Suprapubic skin (tissue), 4 donors: ENCODE measurements at regions not wholly inside any gene's neighbourhood (a gene's known extent, or its start where the extent isn't known, plus 50 kb on each side); places are given as distances from the start of the nearest gene placed in this dataset.

Experiments
- DNase-seq, 2 donors: peaks; one replicate each; pipeline ENCODE4 v3.0.0-alpha.2; 2019; ENCODE audit warnings: low spot score in 2 of 2
- H3K27ac ChIP-seq: fragments of 200-600 bp; sonication (generic); one replicate; pipeline ENCODE4 v1.5.1; 2019
- H3K27me3 ChIP-seq: fragments of 200-600 bp; sonication (generic); one replicate; pipeline ENCODE4 v1.5.1; 2019
- H3K36me3 ChIP-seq: fragments of 200-600 bp; sonication (generic); one replicate; pipeline ENCODE4 v1.5.1; 2019
- H3K4me1 ChIP-seq: fragments of 200-600 bp; sonication (generic); one replicate; pipeline ENCODE4 v1.5.1; 2019
- H3K4me3 ChIP-seq: fragments of 200-600 bp; sonication (generic); one replicate; pipeline ENCODE4 v1.5.1; 2019; ENCODE audit warnings: mild to moderate bottlenecking
- H3K9me3 ChIP-seq: fragments of 200-600 bp; sonication (generic); one replicate; pipeline ENCODE4 v1.5.1; 2019
- CTCF ChIP-seq, 2 donors: fragments of 200-600 bp in 1 of 2; fragments of 450-650 bp in 1 of 2; sonication (generic) in 1 of 2; IDR thresholded peaks; one replicate each; pipeline ENCODE4 v1.5.1; 2016 to 2019; ENCODE audit warnings: antibody characterized with exemption in 2 of 2, mild to moderate bottlenecking in 1 of 2, moderate library complexity in 1 of 2
- EP300 ChIP-seq: sonication (generic); formaldehyde crosslinking; IDR thresholded peaks from one replicate; pipeline ENCODE4 v1.6.1; 2017; ENCODE audit warnings: antibody characterized with exemption
- POLR2A ChIP-seq, 2 donors: fragments of 450-650 bp; IDR thresholded peaks; one replicate each; pipeline ENCODE4 v1.6.1; 2017; ENCODE audit warnings: antibody characterized with exemption in 2 of 2, mild to moderate bottlenecking in 2 of 2, moderate library complexity in 2 of 2
- POLR2AphosphoS5 ChIP-seq, 3 donors: sonication (generic); formaldehyde crosslinking; IDR thresholded peaks; one replicate each; pipeline ENCODE4 v1.6.1; 2017; ENCODE audit warnings: antibody characterized with exemption in 3 of 3
- WGBS: methylation state at CpG from one replicate; pipeline ENCODE4 v1.1.5; 2018; 5-methylcytosine and 5-hydroxymethylcytosine counted together

- Histone ChIP-seq H3K4me1 (no peaks in the 10 kb centered on the region), H3K9me3 (no peaks in the 10 kb centered on the region), H3K27me3 (no peaks in the 10 kb centered on the region), H3K27ac (no peak overlapping the region), H3K4me3 (no peak overlapping the region), H3K36me3 (no peaks in the 10 kb centered on the region)
- TF ChIP-seq CTCF (IDR thresholded peaks at IDR 0.05), result no peak
- TF ChIP-seq POLR2A (IDR thresholded peaks at IDR 0.05), result no peak
- no peak for TF ChIP-seq EP300
- DNase-seq, result no peak
- WGBS, result 58% methylated on average over 2 of the region's 2 CpGs
These were observed 178.4 kb downstream of the KCNE4 start for GRCh38 chr2:223230352-223230751.

- 42% methylated on average over 1 of the region's 1 CpG for WGBS
- no peaks in the 10 kb centered on the region for H3K4me1 ChIP-seq
- DNase-seq, result no peak
- H3K27ac ChIP-seq, result no peak overlapping the region
- no peak overlapping the region for H3K4me3 ChIP-seq
- no peaks in the 10 kb centered on the region for H3K36me3 ChIP-seq
- no peaks in the 10 kb centered on the region for H3K27me3 ChIP-seq
- no peaks in the 10 kb centered on the region for H3K9me3 ChIP-seq
- no peak for TF ChIP-seq EP300
- no peak for TF ChIP-seq CTCF (IDR thresholded peaks at IDR 0.05)
- no peak for TF ChIP-seq POLR2A (IDR thresholded peaks at IDR 0.05)
- no peak for TF ChIP-seq POLR2AphosphoS5 (IDR thresholded peaks at IDR 0.05)
These were observed 180.3 kb downstream of the KCNE4 start for GRCh38 chr2:223232285-223232684.

GRCh38 chr2:223232896-223233295, 180.9 kb downstream of the KCNE4 start:
- Histone ChIP-seq H3K36me3 (no peaks in the 10 kb centered on the region), H3K27ac (no peak overlapping the region), H3K9me3 (no peaks in the 10 kb centered on the region), H3K4me3 (no peak overlapping the region), H3K27me3 (no peaks in the 10 kb centered on the region), H3K4me1 (no peaks in the 10 kb centered on the region)
- TF ChIP-seq EP300 (no peak), CTCF (IDR thresholded peaks at IDR 0.05) (no peak), POLR2AphosphoS5 (IDR thresholded peaks at IDR 0.05) (no peak), POLR2A (IDR thresholded peaks at IDR 0.05) (no peak)
- DNase-seq, result no peak
- WGBS, result 27% methylated on average over 2 of the region's 2 CpGs

- Histone ChIP-seq H3K9me3 (no peaks in the 10 kb centered on the region), H3K4me3 (no peak overlapping the region), H3K4me1 (no peaks in the 10 kb centered on the region), H3K36me3 (no peaks in the 10 kb centered on the region), H3K27ac (no peak overlapping the region), H3K27me3 (no peaks in the 10 kb centered on the region)
- TF ChIP-seq CTCF (IDR thresholded peaks at IDR 0.05) (no peak), EP300 (no peak), POLR2AphosphoS5 (IDR thresholded peaks at IDR 0.05) (no peak), POLR2A (IDR thresholded peaks at IDR 0.05) (no peak)
- WGBS, result 38% methylated on average over 2 of the region's 2 CpGs
- DNase-seq, result no peak
These were observed 184.0 kb downstream of the KCNE4 start for GRCh38 chr2:223235986-223236385.

- no peaks in the 10 kb centered on the region for H3K4me1 ChIP-seq
- no peak overlapping the region for H3K4me3 ChIP-seq
- no peak for DNase-seq
- whole genome bisulfite sequencing, result 88% methylated on average over 2 of the region's 2 CpGs
- TF ChIP-seq CTCF (IDR thresholded peaks at IDR 0.05) (no peak), POLR2AphosphoS5 (IDR thresholded peaks at IDR 0.05) (no peak), POLR2A (IDR thresholded peaks at IDR 0.05) (no peak), EP300 (no peak)
- no peaks in the 10 kb centered on the region for H3K9me3 ChIP-seq
- H3K27me3 ChIP-seq, result no peaks in the 10 kb centered on the region
- no peak overlapping the region for H3K27ac ChIP-seq
- H3K36me3 ChIP-seq, result no peaks in the 10 kb centered on the region
These were observed 186.3 kb downstream of the KCNE4 start for GRCh38 chr2:223238301-223238700.
